HG02763 (cell line): ENCODE measurements at regions not wholly inside any gene's neighbourhood (a gene's known extent, or its start where the extent isn't known, plus 50 kb on each side); places are given as distances from the start of the nearest gene placed in this dataset.

Experiments
- ATAC-seq: cut with Tn5 transposase; IDR thresholded peaks from one replicate; pipeline ENCODE4 v1.9.1; 2021; ENCODE audit warnings: mild to moderate bottlenecking, moderate library complexity; ENCODE audit not compliant: unreplicated experiment

DNA sequence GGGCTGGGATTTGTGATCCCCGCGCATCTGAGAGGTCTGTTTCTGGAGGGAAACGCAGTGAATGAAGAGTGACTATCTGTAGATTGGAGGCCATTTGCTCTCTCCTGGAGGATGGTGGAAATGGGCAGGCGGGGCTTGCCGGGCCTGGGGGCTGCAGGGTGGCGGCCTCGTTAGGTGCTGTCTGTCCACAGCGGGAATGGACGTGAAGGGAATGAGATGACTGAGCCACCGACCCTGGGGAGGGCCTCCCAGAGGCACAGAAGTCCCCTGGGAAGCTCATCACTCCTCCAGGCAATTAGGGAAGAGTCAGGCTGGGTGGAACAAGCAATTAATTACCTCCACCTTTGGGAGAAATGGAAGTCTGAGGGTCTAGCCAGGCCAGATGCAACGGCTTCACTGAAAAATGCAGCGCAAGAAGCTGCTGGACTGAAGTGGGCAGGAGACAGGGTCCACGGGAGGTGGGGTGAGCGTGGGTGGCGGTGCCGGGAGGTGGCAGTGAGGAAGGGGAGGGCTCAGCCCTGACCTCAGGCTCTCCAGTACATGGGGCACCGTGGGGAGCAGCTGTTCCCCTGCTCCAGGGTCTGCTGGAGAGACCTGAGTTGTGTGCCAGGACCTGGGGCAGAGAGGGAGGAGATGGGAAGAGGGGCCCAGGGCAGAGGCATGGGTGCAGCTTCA lies 524.5 kb downstream of the BRD1 start:
- ATAC-seq: no peak

DNA sequence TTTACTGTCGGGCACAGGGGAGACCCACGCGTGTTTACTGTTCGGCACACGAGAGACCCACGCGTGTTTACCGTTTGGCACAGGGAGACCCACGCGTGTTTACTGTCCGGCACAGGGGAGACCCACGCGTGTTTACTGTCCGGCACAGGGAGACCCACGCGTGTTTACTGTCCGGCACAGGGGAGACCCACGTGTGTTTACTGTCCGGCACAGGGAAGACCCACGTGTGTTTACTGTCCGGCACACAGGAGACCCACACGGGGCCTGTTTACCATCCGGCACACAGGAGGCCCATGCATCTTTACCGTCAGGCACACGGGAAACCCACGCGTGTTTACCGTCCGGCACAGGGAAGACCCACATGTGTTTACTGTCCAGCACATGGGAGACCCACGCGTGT lies 525.1 kb downstream of the BRD1 start:
- ATAC-seq: no peak

GRCh38 chr22:49302150-49302460 lies 525.6 kb downstream of the BRD1 start:
- ATAC-seq: no peak

GRCh38 chr22:49301398-49302149 lies 526.1 kb downstream of the BRD1 start:
- ATAC-seq: no peak

DNA sequence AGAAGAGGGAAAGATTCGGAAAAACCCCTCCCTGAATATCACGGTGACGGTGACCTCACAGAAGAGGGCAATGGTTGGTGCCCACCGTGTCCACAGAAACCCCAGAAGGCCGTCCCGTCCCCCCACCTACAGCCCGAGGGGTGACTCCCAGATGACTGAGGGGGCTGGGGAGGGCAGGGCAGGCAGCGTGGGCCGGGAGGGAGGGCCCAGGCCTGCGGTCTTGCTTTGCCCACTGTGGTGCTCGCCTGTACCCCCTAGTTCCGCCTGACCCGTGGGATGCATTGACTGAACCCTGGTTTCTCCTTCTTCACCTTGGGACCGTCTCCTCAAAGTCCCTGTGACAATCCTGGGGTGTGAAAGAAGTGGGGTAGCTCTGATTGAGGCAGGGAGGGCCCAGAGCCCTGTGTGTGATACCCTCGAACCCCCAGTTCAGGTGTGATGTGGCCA lies 526.7 kb downstream of the BRD1 start:
- ATAC-seq: no peak

GRCh38 chr22:49300241-49300640 lies 527.4 kb downstream of the BRD1 start:
- no peak for ATAC-seq

DNA sequence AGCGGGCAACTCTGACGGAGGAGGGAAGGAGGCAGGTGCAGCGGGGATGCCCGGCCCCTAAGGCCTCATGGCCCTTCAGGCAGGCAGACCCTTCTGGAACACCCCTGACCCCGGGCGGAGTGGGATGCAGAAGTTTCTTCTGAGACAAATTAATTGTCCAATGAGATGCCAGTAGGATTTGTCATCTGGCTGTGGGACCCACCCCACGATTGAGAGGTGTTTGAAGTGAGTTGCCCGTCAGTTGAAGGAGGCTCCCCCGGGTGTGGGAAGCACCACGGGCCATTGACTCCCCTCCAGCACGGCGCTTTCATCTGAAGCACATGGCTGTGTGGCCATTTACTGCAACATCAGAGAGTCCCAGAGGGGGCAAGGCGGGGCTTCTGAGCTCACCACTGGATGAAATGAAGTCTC lies 527.8 kb downstream of the BRD1 start:
- no peak for ATAC-seq

DNA sequence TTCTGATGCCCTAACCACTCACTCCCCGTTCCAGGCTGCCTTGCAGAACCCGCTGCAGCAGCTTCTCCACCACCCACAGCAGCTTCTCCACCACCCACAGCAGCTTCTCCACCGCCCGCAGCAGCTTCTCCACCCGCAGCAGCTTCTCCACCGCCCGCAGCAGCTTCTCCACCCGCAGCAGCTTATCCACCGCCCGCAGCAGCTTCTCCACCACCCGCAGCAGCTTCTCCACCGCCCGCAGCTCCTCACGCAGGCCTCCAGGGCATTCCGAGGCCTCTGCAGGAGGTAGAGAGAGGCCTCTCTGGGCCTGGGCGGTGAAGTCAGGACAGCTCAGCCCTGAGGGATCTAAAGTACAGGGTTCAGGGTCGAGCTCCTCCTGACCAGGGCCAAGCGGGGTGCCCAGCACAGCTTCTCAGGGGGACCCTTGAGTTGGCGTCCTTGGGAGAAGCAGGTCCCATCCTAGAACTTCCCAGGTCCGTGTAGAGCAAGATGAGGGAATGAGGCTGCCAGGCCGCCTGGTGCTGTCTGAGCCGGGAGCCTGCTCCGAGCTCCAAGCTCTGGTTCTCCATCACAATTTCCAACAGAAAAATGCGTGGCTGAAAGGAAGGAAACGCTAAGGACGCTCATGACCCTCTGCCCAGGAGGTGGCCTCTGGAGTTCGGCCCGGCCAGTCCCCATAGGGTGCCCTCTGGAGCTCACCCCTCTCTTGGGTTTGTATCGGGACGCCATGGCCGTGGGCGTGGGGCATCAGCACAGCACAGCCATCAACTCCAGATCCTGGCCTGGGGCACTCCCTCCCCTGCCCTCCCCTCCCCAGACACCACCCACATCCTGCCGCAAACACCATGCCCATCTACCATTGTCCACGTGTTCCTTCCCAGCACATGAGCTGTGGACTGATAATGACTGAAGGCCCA lies 528.6 kb downstream of the BRD1 start:
- ATAC-seq: no peak

- ATAC-seq: no peak
Measured at GRCh38 chr22:49297871-49298721, 529.6 kb downstream of the BRD1 start.

- no peak for ATAC-seq
Measured at GRCh38 chr22:49297286-49297870, 530.3 kb downstream of the BRD1 start.

GRCh38 chr22:49296561-49296960 lies 531.1 kb downstream of the BRD1 start:
- no peak for ATAC-seq

- no peak for ATAC-seq
Measured at GRCh38 chr22:49295851-49296560, 531.7 kb downstream of the BRD1 start.

DNA sequence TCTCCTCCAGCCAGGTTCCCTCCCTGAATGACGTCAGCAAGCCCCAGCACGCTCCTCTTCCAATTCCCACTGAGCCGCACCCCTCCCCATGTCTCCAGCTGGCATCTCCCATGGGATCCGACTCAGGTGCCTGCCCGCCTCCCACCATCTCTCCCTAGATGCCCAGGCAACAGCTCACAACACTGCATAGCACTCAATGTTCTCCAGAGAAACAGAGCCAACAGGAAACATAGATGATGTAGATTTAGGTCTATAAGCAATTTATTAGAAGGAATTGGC lies 532.3 kb downstream of the BRD1 start:
- no peak for ATAC-seq

DNA sequence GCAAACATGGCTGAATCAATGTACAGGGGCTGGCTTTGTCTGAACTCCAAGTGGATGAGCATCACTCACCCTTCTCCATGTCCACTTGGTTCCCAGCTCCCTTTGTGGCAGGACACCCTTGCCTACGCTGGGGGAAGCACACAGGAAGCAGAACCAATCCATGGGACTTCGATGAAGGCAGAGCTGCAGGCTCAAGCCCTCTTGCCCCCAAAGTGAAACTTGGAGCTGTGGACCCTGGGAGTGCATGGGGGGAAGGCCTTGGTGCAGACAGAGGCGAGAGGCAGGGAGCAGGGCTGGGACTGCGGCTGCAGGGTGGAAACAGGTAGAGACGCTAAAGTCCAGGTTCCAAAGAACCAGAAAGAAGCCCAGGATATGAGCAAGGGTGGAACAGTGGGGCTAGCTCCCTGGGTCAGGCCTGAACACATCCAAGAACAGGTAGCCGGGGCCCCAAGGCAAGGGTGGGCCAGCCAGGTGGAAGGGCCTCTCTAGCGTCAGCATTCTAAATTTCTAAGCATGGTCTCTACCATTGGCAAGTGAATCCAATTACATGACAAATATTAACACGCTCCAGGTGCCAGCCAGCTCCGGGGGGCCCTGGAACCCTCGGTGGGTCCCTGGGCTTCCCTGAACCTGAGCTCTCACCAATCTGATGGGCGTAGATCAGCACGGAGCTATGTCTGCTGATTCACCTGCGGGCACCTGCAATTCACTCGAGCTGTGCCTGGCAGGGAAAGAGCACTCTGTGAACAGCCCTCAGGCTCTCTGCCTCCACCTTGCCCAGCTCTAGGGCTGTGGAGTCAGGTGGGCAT lies 532.8 kb downstream of the BRD1 start:
- no peak for ATAC-seq

DNA sequence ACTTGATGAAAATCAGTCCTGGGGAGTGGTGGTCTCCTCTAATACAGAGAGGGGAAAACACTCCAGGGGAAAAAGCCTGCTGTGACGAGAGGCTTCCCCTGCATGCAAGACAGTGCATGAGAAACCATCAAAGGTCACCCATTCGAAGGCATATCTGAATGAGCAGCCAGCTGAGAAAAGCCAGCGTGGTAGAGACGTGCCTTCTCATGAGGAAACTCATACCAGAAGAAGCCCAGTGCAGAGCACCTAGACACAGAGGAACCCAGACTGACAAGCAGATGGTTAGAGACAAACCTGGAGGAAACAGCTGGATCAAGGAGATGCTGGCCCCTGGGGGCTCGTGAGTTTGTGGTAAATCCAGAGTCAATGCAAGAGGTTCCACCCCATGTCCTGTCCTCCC lies 534.8 kb downstream of the BRD1 start:
- no peak for ATAC-seq

DNA sequence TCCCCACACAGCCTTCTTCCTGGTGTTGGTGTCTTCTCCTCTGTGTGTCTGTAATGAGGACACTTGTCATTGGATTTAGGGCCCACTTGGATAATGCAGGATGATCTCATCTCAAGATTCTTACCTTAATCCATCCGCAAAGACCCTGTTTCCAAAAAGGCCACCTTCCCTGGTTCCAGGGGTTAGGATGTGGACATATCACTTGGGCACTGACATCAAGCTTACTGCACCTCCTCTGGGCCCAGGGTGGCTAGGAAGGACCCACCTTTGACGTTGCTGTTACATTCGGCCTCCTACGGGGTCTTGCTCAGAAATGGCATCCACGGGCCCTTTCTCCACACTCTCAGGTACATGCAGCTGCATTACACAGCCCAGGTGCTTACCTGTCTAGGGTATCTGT lies 535.9 kb downstream of the BRD1 start:
- ATAC-seq: no peak

DNA sequence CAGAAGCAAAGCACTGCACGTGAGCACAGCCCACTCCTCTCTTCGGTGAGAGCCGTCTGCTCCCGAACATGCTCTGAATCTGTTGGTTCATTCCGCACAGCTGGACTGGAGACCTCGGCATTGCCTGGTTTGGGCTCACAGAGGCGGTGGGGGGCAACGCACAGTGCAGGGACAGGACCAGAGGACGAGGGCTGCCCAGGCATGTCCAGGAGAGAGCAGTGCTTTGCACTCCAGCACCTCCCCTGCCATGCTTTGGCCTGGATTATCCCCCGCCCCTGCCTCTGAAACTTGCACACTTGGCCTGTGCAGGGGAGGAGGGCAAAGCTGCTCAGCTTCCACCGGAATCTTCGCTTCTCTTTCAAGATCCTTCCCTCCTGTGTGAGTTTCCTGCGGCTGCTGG lies 536.5 kb downstream of the BRD1 start:
- ATAC-seq: no peak

DNA sequence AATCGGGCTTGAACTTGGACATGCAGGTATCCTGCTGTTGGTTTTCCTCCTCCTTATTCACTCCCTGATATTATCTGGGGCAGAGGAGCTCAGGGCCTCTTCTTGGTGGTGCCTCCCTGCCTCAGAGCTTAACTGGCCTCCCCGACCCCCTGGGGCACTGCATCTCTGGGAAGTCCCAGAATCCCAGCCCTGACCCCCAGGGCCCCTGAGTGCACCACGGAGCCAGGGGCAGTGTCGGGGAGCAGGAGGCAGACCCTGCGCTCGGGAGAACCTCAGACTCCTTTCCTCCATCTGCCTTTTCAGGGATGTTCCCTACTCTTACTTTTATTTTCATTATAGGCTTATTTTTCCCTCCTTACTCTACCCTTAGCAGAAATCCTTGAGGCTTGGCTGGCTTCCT lies 537.0 kb downstream of the BRD1 start:
- ATAC-seq: no peak
